CD4-positive, alpha-beta T cell treated with Interleukin-10 for 1 hour (primary cell): ENCODE measurements at regions not wholly inside any gene's neighbourhood (a gene's known extent, or its start where the extent isn't known, plus 50 kb on each side); places are given as distances from the start of the nearest gene placed in this dataset.

ENCODE experiments used
- DNase-seq: peaks from one replicate; pipeline ENCODE4 v3.0.0-alpha.2; 2020

DNA sequence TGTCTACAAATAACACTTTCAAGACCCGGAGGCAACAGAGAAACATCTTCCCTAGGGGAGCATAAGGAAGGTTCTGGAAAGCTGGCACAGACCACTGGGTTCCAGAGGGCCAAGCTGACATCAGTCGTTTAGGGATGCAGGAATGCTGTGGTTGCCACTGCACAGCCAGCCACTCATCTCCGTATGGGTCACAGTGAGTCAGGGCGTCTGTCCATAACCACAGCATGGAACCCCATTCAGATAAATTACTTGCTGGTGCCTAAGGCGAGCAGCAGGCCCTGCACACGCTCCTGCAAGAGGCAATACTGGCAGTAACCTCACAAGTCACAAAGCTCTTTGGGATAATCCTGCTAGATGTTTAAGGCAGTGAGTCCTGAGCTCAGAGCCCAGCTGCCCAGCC lies 140.9 kb upstream of the UBL3 start:
- DNase-seq = no peak

DNA sequence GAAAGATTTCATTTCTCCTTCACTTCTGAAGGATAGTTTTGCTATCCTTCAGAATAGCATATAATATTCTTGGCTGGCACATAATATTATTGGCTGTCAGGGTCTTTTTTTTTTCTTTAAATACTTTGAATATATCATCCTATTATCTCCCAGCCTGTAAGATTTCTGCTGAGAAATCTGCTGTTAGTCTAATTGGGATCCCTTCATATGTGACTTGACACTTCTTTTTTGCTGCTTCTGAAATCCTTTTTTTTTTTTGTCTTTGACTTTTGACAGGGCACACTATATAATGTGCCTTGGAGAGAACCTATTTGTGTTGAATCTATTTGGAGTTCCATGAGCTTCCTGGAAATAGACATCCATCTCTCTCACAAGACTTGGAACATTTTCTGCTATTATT lies 136.9 kb upstream of the UBL3 start:
- DNase-seq = no peak

DNA sequence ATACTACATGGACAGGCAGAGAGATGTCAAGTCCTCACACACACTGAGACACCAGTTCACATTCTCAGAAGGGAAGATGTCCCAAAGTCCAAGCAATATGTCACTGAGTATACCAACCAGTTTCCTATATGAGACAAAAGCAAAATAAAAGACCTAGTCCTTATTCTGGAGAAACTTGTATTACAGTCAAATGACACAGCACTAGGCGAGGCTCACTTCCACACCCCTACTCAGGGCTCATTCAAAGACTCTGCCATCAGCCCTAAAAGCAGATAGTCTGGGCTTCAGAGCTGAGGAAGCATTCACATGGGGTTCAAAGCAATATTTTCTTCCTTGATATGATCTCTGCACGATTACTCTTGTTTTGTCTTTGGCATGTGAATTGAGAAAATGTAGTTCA lies 129.9 kb upstream of the UBL3 start:
- DNase-seq = no peak

DNA sequence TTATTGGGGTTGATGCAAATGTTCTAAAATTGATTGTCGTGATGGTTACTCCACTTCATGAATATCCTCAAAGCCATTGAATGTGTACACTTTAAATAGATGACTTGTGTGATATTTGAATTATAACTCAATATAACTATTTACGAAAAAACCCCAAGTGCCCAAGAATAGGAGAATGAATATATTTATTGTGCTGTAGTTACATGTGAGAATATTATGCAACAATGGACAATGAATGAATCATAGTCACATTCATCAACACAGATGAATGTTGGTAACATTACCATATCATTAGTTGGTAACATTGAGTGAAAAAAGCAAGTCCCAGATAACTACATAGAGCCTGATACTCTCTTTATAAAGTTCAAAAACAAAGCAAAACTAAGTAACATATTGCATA lies 127.8 kb upstream of the UBL3 start:
- no peak for DNase-seq

DNA sequence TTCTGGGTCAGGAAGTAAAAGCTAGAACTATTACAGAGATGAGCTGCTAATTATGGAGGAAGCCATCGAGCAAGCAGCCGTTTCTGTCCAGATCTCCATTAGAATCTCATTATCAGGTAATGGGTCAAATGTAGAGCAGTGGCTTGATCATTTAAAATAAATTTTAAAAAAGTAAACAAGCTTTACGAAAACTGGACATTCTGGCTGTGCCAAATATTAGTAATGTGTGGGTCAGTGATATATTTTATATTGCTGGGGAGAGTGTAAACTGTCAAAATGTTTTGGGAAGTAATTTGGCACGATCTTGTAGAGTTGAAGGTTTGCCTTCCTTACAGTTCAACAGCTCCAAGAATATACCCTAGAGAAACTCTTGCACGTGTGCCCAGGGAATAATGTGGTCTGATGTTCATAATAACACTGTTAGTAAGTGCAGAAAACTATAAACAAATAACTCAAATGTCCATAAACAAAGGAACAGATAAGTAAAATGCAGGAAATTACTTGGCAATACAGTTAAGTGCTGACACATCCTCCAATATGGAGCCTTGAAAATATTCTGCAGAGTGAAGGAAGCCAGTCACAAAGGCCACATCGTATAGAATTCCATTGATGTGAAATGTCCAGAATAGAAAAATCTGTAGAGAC lies 127.2 kb upstream of the UBL3 start:
- no peak for DNase-seq

DNA sequence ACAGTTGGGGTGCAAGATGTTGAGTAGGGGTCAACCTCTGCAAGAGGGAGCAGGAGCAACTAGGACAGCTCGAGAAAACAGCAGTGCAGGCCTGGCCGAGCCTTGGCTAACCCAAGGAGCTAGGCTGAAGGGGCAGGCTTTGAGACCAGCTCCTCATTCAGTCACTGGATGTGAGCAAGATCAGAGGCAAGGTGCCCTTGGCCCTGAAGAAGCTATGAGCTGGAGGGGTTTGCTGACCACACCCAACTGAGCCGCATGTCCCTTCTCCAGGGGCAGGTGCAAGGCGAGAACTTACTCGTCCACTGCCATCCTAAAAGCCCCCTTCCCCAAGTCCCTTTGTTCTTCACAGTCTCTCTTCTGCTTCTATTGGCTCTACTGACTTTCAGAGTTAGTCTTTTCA lies 126.1 kb upstream of the UBL3 start:
- no peak for DNase-seq

DNA sequence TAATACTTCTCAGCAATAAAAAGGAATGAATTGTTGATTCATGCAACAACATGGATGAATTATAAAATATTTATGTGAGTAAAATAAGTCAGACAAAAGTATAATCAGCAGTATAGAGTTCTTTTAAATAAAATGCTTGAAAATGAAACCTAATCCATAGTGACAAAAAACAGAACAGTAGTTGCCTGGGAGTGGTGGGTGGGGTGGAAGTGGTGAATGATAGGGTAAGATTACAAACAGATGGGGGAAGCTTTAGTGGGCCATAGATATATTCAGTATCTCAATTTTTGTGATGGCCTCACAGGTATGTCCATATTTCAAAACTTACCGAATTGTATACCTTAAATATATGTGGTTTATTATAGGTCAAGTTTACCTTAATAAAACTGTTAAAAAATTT lies 124.9 kb upstream of the UBL3 start:
- no peak for DNase-seq

DNA sequence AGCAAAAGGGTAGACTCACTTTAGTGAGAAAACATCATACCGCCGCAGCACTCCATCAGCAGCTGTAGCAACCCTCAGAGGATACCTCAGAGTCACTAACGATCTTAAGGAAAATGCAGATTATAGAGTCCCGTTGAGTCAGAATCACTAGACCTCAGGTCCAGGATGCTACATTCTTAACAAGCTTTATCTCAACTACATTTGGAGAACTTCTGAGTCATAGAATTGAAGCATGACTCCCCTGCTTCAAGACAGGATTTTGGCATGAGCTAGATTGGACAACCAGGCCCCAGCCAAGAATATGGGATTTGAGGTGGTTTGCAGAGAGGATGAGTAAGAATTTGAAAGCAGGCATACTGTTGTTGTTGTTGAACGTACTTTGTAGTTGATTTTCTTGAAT lies 118.9 kb upstream of the UBL3 start:
- no peak for DNase-seq

DNA sequence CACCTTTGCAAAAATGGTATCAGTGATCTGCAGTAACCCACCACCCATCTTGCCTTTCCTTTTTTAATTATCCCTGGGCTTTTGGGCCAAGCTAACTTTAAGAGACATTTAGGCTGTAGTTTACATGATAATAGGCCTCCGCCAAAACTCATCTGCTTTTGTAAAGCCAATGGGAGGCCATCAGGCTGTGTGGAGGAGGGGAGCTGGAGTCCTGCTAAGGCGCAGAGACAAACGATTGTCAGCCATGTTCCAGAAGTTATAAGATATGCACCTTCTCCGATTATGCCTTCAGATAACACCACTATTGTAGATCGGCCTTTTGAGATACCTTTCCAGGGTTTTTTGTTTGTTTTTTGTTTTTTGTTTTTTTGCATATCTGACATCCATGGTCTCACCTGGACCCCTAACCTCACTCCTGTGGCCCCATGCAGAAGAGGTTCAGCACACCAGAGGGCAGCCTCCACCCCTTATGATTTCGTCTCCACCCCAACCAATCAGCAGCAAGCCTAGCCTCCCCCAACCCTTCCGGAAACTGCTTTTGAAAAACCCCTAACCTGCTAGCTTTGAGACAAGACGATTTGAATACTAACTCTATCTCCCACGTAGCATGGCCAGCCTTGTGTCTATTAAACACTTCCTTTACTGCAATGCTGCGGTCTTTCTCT lies 113.9 kb upstream of the UBL3 start:
- no peak for DNase-seq

DNA sequence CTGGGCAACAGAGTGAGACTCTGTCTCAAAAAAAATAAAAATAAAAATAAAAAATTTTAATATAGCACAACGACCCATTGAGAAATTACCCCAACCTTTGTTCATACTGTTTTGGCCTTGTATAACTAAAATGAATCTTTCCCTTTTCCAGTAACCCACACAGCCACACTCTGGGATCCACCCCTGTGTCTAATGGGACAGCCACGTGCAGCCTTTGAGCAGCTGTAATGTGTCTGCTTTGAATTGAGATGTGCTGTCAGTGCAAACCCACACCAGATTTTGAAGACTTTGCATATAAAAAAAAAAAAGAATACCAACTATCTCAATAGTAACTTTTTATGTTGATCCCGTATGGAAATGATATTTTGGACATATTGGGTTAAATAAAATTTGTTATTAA lies 112.7 kb upstream of the UBL3 start:
- DNase-seq = no peak

DNA sequence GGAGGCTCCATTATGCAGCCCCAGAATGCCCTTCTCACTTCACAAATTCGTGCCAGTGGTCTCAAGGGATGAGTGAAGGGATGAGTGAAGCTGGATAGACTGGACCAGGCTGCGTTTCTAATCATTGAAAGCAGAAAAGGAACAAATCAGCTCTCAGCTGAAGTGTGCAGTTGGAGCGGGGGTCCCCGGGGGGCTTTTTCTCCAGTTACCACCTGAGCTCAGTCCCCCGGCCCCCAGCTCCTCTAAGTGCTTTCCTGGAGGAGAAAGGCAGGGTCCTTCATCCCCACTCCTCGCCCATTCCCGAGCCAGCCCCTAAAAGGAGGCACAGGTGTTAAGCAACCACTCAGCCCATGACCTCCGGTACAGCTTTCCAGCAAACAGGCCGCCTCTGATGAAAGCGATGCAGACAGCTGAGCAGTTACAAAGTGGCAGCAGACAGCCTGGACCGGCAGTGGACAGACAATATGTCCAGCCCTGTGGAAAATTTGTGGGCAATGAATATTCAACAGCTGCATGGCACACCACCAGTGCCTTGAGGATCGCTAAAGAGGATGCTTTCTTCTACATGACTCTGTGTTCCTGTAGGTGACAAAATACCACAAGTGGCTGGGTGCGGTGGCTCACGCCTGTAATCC lies 110.7 kb upstream of the UBL3 start:
- no peak for DNase-seq

DNA sequence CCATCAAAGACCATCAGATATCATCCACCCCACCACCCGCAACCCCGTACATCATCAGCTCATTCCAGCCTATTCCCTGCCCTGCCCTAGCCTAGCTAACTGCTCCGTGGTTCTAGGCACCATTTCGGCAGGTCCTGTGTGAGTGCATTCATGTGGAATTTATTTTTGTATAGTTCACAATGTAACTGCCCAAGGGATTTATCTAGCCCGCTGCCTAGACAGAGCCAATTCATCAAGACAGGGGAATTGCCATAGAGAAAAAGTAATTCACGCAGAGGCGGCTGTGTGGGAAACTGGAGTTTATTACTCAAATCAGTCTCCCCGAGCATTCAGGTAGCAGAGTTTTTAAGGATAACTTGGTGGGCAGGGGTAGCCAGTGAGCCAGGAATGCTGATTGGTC lies 109.2 kb upstream of the UBL3 start:
- DNase-seq = no peak

DNA sequence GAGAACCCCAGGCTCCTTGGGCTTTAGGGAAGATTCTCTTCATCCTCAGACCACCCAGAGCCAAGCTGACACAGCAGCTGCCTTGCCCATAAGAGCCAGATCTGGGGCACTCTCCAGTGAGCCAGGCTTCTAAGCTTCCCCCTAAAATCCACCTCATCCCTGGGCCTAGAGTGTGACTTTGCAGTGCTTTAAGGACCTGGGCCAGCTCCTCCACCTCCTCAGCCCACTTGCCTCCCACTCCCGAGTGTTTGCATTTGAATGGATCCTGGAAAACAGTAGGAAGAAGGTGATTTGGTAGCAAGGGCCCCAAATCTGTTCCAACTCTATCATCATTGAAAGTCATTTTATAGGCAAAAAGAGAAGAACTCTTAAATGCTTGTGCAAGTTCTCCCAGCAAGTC lies 108.7 kb upstream of the UBL3 start:
- no peak for DNase-seq

DNA sequence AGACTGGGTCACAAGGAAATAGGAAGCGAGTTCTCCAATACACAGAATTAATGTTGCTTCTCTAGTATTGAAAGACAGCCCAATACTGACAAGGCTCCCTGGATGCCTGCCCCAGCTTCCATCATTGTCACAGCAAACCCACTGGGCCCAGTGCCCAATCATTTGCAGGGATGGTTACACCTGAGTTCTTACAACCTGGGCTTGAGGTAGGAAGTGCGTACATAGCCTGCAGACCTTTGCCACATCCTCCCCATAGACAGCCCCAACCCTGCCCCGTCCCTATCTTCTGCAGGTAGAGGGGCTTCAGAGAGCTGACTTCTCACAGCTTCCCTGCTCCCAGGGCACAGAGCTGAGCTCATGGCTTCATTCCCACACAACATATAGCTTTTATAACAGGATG lies 108.1 kb upstream of the UBL3 start:
- peak; percentile 33 for DNase-seq

DNA sequence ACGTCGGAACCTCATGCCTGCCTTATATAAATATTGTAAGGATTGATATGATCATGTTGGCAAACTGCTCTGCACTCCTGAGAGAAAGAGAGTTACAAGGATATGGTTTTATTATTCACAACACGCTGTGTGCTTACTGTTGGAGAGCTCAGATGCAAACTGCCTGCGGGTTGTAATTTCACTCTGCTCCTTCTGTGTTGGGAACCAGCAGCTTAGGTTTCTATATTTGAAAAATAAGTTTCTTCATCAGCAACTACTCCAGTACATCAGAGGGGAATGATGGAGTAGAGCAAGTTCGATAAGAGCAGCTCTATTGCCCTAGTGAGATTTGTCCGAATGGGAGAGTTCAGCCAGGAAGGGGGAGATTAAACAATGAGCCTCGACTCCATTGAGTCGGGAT lies 106.9 kb upstream of the UBL3 start:
- no peak for DNase-seq

DNA sequence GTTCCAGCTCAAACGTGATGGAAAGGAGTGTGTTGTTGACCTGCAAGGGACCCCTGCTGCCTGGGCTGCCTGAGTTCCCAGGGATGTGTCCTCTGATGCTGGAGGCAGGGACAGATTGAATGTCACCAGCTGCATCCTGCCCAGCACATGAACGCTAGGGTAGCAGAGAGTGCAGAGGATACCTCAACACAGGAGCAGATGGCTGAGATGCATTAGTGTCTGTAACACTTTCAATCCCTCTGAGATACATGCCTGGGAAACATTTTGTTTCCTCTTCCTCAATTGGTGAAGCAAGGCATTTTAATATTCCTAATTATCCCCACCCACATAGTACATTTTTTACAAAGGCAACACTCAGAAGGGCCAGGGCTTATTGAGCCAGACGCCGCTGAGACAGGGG lies 106.4 kb upstream of the UBL3 start:
- DNase-seq = no peak

DNA sequence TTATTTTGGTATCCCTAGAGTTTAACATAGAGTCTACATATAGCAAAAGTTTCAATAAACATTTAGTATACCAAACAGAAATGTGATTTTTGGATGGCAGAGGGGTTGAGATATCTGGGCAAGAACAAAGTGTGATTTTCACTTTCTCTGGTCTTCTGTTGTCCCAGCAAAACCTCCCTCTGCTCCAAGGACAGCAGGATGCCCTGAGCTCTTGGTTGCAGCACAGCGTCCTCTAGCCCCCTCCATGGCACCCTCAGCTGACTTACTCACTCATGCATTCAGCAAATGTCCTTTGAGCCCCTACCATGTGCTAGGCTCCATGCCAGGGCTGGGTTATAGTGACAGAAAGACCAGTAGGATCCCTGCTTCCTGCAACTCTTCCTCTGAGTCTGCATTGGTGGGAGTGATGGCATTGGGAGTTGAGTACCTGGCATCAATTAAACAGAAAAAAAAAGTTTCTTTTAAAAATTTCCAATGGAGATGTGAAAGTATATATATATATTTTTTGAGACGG lies 104.8 kb upstream of the UBL3 start:
- DNase-seq = no peak

DNA sequence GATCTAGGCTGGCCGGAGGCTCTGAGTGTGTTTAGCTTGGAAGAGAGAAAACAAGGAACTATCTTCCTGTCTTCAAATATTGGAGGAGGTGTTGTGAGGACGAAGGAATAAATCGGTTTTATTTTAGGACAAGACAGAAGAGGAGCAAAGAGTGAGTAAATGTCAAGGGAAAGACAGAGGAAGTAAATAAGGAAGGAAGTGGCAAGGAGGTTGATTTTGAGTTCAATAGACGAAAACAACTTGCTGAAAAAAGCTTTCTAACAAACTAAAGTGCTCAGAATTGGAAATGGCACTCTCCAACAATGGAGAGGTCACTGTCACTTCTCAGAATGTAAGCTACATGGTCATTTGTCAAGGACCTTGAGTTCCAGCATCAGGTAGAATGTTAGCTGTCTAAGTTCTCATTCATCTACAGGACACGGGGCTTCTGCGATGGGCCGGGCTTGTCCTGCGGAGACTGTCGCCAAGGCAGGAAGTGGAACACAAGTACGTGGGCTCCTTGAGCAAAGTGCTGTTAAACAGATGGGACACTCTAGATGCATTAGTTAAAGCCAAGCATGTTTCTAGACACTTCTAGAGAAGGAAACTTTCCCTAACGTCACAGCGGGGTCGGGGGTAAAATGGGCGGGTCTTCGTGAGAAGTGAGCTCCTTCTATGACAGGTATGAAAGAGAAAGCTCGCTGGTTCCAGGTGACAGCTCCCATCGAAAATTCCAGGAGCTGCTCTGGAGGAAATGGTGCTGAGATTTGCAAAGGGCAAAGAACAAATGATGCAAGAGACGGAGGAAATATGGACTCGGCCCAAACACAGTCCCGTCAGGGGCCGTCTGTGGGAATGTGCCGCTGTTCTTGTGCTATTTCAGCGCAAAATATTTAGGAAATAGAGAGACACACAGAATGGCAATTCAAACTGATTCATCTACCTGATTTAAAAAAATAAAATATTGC lies 103.9 kb upstream of the UBL3 start:
- DNase-seq = peak; percentile 60

DNA sequence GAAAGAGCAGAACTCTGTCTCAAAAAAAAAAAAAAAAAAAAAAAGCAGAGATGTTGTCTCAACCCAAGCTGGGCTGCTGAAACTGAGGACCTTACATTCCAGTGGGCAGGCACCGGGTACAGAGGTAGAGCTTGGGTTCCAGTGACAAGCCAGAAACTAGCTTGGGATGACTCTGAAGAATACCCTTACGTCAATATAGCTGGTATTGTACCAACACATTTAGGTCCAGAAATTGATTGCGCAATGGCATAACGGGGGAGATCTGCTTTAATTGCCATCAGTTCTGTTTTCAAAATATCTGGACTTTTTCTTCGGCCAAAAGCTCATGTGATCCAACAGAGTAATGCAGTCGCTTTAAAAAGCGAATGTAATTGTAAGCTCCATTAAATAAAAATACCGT lies 103.1 kb upstream of the UBL3 start:
- DNase-seq = no peak

DNA sequence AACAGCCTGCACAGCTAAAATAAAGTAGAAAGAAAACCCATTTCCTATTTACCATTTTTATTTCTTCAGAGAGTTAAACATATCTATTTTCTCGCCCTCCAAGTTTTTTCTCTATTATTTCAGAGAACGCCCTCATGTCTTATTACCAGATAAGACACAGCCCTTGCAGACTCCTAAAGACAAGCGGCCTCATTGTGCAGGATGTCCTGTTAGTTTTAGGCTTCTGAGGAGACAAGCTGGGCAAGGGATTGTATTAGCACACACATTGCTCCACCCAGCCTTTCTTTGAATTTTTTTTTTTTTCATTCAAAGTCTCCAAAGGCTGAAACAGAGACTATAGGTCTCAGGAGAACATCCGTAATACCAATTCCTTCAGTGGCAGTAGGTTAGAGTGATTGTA lies 101.8 kb upstream of the UBL3 start:
- DNase-seq = no peak

DNA sequence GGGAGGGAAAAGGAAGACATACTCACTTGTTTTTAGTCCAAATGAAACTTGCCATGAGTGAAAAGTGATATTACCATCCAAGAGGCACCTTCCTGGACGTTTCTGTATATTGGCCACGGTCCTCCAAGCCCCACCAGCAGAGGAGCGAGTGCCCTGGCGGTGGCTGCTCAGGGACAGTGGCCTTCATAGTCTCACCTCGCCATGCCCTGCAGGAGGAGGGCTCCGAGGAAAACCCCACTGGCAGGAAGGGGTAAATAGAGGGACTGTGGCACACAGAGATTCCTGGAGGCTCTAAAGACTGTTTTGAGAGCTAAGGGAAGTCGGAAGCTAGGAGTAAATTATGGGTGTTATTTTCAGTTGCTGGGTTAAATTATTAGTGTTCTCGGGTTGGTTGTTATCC lies 98.4 kb upstream of the UBL3 start:
- DNase-seq = no peak

DNA sequence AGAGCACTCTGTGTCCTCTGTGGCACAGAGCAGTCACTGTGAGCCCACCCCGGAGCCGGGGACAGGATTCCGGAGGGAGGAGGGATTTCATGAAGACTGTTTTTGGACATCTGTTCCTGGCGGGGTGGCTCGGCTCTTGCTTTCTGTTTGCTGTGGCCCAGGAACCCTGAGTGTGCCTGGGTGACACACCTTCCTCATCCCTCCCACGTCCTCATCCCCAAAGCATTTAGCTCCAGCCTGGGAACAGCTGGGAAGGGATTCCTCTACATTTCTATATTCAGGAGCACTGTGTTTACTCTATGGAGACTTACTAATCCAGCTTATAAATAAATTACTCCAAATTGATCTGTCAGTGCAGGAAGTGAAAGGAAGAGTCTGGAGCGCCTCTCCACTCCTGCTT lies 97.8 kb upstream of the UBL3 start:
- DNase-seq = no peak

DNA sequence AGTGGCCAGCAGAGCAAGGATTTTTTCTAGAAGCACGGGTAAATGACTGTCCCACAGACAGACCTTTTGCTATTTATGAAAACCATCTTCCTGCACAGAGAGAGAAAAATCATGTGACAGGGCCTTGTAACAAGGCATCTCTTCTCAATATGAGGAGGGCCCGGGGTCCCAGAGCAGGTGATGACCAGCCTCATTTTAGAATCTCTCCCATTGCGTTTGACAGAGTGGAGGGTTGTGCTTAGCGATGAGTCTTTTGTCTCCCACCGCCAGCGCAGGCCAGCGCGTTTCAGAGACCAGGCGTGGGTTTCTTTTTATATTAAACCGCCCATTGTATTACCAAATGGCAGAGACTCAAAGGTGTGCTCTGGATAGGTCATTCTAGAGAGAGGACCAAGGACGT lies 97.4 kb upstream of the UBL3 start:
- DNase-seq = no peak
